Right lobe of liver (tissue), 6 donors: ENCODE measurements at regions not wholly inside any gene's neighbourhood (a gene's known extent, or its start where the extent isn't known, plus 50 kb on each side); places are given as distances from the start of the nearest gene placed in this dataset.

Source experiments
- ATAC-seq, 4 donors: fragments of 200-7000 bp; cut with Tn5 transposase; one replicate each; pipeline ENCODE4 v1.9.1; 2020; ENCODE audit warnings: mild to moderate bottlenecking in 4 of 4, moderate library complexity in 4 of 4
- DNase-seq, 3 donors: peaks; one replicate each; pipeline ENCODE4 v3.0.0-alpha.2; 2020
- H3K27ac ChIP-seq, 3 donors: fragments of 200-600 bp; one replicate each; pipeline ENCODE4 v1.8.0; 2022
- H3K27me3 ChIP-seq, 2 donors: fragments of 200-600 bp; one replicate each; pipeline ENCODE4 v1.8.0; 2022
- H3K36me3 ChIP-seq, 4 donors: fragments of 200-600 bp; sonication (generic) in 1 of 4; one replicate each; pipeline versions ENCODE4 v1.5.1 to v1.8.0; 2017 to 2022; ENCODE audit warnings: control low read depth in 1 of 4
- H3K4me1 ChIP-seq, 4 donors: fragments of 200-600 bp; sonication (generic) in 1 of 4; one replicate each; pipeline versions ENCODE4 v1.5.1 to v1.8.0; 2017 to 2022; ENCODE audit warnings: control low read depth in 1 of 4
- H3K4me3 ChIP-seq, 3 donors: fragments of 200-600 bp; one replicate each; pipeline ENCODE4 v1.8.0; 2022
- H3K9me3 ChIP-seq, 4 donors: fragments of 200-600 bp; sonication (generic) in 1 of 4; one replicate each; pipeline versions ENCODE4 v1.5.1 to v1.8.0; 2017 to 2022; ENCODE audit warnings: control low read depth in 1 of 4
- CTCF ChIP-seq, 4 donors: fragments of 200-600 bp in 3 of 4; fragments of 450-650 bp in 1 of 4; IDR thresholded peaks; one replicate each; pipeline versions ENCODE4 v1.5.1 to v1.8.0; 2016 to 2022; ENCODE audit warnings: antibody characterized with exemption in 4 of 4, mild to moderate bottlenecking in 2 of 4
- POLR2A ChIP-seq: fragments of 450-650 bp; IDR thresholded peaks from one replicate; pipeline ENCODE4 v1.6.1; 2017; ENCODE audit warnings: antibody characterized with exemption, mild to moderate bottlenecking
- WGBS: methylation state at CpG from one replicate; pipeline ENCODE4 v1.1.6; 2018; ENCODE audit warnings: low coverage, low lambda C conversion rate; ENCODE audit not compliant: insufficient coverage; ENCODE audit errors: missing lambda C conversion rate; 5-methylcytosine and 5-hydroxymethylcytosine counted together
- intact Hi-C, 2 donors: fragments of 100-400 bp; cut with DNase I; formaldehyde crosslinking; loops; one replicate each; pipeline versions ENCODE4 v1.11.2 to v1.14.1; 2022
- donor health status: DM: no; HTN: yes; CAD: no.
- donor health status: DM: no; HTN: no; CAD: no.
- donor health status: DM: no; HTN: no; CAD: no.
- donor health status: DM: no; HTN: yes; CAD: no.
- donor health status: DM: no; HTN: yes; CAD: no.

- no peaks in the 10 kb centered on the region for H3K9me3 ChIP-seq
- TF ChIP-seq CTCF (IDR thresholded peaks at IDR 0.05) (no peak), POLR2A (no peak)
- H3K4me3 ChIP-seq, result no peak overlapping the region
- no peak overlapping the region for H3K27ac ChIP-seq
- no peak for ATAC-seq
- no peaks in the 10 kb centered on the region for H3K4me1 ChIP-seq
- DNase-seq, result no peak
- intact Hi-C loops, result no loop called here
- no peaks in the 10 kb centered on the region for H3K27me3 ChIP-seq
- H3K36me3 ChIP-seq, result no peaks in the 10 kb centered on the region
These were observed 248.2 kb downstream of the C12orf42 start for GRCh38 chr12:103247531-103247930.

GRCh38 chr12:103249607-103250006, 246.2 kb downstream of the C12orf42 start:
- H3K9me3 ChIP-seq, result no peaks in the 10 kb centered on the region
- WGBS, result 89% methylated on average over 3 of the region's 3 CpGs
- ATAC-seq (peak in 1 of 4 donors; percentile 25), DNase-seq (no peak)
- H3K36me3 ChIP-seq, result no peaks in the 10 kb centered on the region
- no peak overlapping the region for H3K4me3 ChIP-seq
- no peak overlapping the region for H3K27ac ChIP-seq
- TF ChIP-seq CTCF (IDR thresholded peaks at IDR 0.05), result no peak
- no peak for TF ChIP-seq POLR2A
- H3K27me3 ChIP-seq, result no peaks in the 10 kb centered on the region
- H3K4me1 ChIP-seq, result no peaks in the 10 kb centered on the region
- intact Hi-C loops, result no loop called here

- TF ChIP-seq POLR2A, result no peak
- TF ChIP-seq CTCF (IDR thresholded peaks at IDR 0.05), result no peak
- 84% methylated on average over 1 of the region's 1 CpG for WGBS
- intact Hi-C loops, result no loop called here
These were observed 245.3 kb downstream of the C12orf42 start for GRCh38 chr12:103250487-103250886.

More at GRCh38 chr12:103250487-103250886, 245.3 kb downstream of the C12orf42 start:
- no peak for ATAC-seq
- H3K36me3 ChIP-seq, result no peaks in the 10 kb centered on the region
- no peak overlapping the region for H3K27ac ChIP-seq
- H3K4me1 ChIP-seq, result no peaks in the 10 kb centered on the region
- H3K27me3 ChIP-seq, result no peaks in the 10 kb centered on the region
- DNase-seq, result no peak
- no peak overlapping the region for H3K4me3 ChIP-seq
- H3K9me3 ChIP-seq, result no peaks in the 10 kb centered on the region
